ENCODE measurements at regions not wholly inside any gene's neighbourhood (a gene's known extent, or its start where the extent isn't known, plus 50 kb on each side); places are given as distances from the start of the nearest gene placed in this dataset.
A peak's percentile ranks its signal among the peaks of the same experiment; 100 is the strongest.

DNA sequence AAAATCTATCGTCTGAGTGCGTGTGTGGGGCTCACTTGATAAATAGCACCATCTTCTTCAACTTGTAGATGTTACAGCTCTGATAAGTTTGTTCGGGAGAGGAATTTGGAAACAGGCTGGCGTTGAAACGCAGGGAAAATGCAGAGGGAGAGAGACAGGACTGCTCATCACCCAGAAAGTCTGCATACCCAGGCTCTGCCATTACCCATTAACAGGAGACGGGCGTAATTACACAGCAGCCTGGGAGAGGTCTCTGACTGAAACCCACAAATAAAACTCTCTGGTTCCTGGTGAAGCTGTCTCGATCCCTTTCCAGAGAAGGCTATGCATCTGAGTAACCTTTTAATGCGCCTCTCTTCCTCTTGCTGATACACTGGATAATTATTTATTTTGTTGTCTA is 547.3 kb downstream of the BCL11B start:
- Histone ChIP-seq H3K27ac (ENCODE audit: low read depth in 2 of 2, low read length in 2 of 2) (no peak overlapping the region), H3K27me3 (ENCODE audit: control insufficient read depth, insufficient read depth, low read length) (no peaks in the 10 kb centered on the region), H3K4me3 (ENCODE audit: low read length in 3 of 3) (no peak overlapping the region), H3K9me3 (ENCODE audit: control insufficient read depth in 2 of 3, insufficient read depth in 1 of 3, low read length in 3 of 3) (no peaks in the 10 kb centered on the region), H3K9ac (ENCODE audit: low read length in 3 of 3) (no peak overlapping the region), H3K4me1 (ENCODE audit: control insufficient read depth in 2 of 3, insufficient read depth in 2 of 3, low read depth in 1 of 3, low read length in 3 of 3) (no peaks in the 10 kb centered on the region), H3K36me3 (ENCODE audit: control insufficient read depth in 2 of 3, insufficient read depth in 3 of 3, low read length in 3 of 3) (no peaks in the 10 kb centered on the region)
- TF ChIP-seq, protein P1, sequence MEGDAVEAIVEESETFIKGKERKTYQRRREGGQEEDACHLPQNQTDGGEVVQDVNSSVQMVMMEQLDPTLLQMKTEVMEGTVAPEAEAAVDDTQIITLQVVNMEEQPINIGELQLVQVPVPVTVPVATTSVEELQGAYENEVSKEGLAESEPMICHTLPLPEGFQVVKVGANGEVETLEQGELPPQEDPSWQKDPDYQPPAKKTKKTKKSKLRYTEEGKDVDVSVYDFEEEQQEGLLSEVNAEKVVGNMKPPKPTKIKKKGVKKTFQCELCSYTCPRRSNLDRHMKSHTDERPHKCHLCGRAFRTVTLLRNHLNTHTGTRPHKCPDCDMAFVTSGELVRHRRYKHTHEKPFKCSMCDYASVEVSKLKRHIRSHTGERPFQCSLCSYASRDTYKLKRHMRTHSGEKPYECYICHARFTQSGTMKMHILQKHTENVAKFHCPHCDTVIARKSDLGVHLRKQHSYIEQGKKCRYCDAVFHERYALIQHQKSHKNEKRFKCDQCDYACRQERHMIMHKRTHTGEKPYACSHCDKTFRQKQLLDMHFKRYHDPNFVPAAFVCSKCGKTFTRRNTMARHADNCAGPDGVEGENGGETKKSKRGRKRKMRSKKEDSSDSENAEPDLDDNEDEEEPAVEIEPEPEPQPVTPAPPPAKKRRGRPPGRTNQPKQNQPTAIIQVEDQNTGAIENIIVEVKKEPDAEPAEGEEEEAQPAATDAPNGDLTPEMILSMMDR (IDR thresholded peaks at IDR 0.05; ENCODE audit: borderline replicate concordance, extremely low read depth, insufficient read depth): no peak
- DNase-seq: peak in 1 of 5 donors; percentile 19
- intact Hi-C loops (cut with DNase I): no loop called here
- FAIRE-seq: no peak

DNA sequence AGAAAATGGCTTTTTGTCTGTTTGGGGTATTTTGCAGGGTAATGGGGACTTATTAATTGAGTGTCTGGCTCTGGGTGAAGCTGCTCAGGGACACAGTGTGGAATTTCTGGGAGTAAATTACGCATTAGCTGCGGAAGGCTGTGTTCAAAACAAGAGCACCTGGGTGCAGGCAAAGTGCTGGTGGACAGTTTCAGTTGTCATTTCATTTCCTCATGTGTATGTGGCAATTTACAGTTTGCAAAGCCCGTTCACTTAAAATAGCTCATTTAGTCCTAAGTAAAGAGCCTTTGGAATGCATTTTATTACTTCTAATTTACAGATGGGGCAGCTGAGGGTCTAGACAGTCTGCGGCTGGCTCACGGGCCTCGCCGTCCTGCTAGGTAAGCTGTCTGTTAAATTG is 546.8 kb downstream of the BCL11B start:
- H3K4me3 ChIP-seq (ENCODE audit: low read length in 3 of 3): no peak overlapping the region
- no peak for FAIRE-seq
- no peaks in the 10 kb centered on the region for H3K4me1 ChIP-seq (ENCODE audit: control insufficient read depth in 2 of 3, insufficient read depth in 2 of 3, low read depth in 1 of 3, low read length in 3 of 3)
- intact Hi-C loops (cut with DNase I): no loop called here
- no peaks in the 10 kb centered on the region for H3K9me3 ChIP-seq (ENCODE audit: control insufficient read depth in 2 of 3, insufficient read depth in 1 of 3, low read length in 3 of 3)
- TF ChIP-seq, protein P1 (IDR thresholded peaks at IDR 0.05; ENCODE audit: borderline replicate concordance, extremely low read depth, insufficient read depth): no peak
- no peak overlapping the region for H3K27ac ChIP-seq (ENCODE audit: low read depth in 2 of 2, low read length in 2 of 2)
- H3K9ac ChIP-seq (ENCODE audit: low read length in 3 of 3): no peak overlapping the region
- no peaks in the 10 kb centered on the region for H3K36me3 ChIP-seq (ENCODE audit: control insufficient read depth in 2 of 3, insufficient read depth in 3 of 3, low read length in 3 of 3)
- H3K27me3 ChIP-seq (ENCODE audit: control insufficient read depth, insufficient read depth, low read length): no peaks in the 10 kb centered on the region
- no peak for DNase-seq

DNA sequence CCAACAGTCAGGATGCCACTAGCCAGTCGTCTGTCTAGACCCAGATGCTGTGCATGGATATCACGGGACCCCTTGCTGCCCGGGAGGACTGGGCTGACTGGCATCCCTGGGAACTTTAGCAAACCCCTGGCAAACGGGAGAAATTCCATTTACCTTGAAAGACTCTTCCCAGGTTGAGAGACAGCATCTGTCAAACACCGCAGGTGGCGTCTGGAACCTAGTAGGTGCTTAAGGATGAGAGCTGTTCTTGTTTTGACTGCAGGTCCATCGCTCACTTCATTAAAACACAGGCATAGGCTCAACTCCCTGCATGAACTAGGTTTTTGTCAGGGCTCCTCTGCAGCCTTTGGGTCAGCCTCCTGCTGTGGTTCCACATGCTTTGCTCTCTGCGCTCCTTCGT is 546.3 kb downstream of the BCL11B start:
- Histone ChIP-seq H3K9ac (ENCODE audit: low read length in 3 of 3) (no peak overlapping the region), H3K27me3 (ENCODE audit: control insufficient read depth, insufficient read depth, low read length) (no peaks in the 10 kb centered on the region), H3K9me3 (ENCODE audit: control insufficient read depth in 2 of 3, insufficient read depth in 1 of 3, low read length in 3 of 3) (no peaks in the 10 kb centered on the region), H3K4me3 (ENCODE audit: low read length in 3 of 3) (no peak overlapping the region), H3K4me1 (ENCODE audit: control insufficient read depth in 2 of 3, insufficient read depth in 2 of 3, low read depth in 1 of 3, low read length in 3 of 3) (no peaks in the 10 kb centered on the region), H3K36me3 (ENCODE audit: control insufficient read depth in 2 of 3, insufficient read depth in 3 of 3, low read length in 3 of 3) (no peaks in the 10 kb centered on the region), H3K27ac (ENCODE audit: low read depth in 2 of 2, low read length in 2 of 2) (no peak overlapping the region)
- FAIRE-seq (no peak), DNase-seq (no peak)
- TF ChIP-seq, protein P1 (IDR thresholded peaks at IDR 0.05; ENCODE audit: borderline replicate concordance, extremely low read depth, insufficient read depth): no peak
- intact Hi-C loops (cut with DNase I): no loop called here

Data from kidney (tissue), 13 donors.